Osteocyte (in vitro differentiated cells): ENCODE measurements at regions not wholly inside any gene's neighbourhood (a gene's known extent, or its start where the extent isn't known, plus 50 kb on each side); places are given as distances from the start of the nearest gene placed in this dataset.

ENCODE experiments used
- DNase-seq: peaks from one replicate; pipeline ENCODE4 v3.0.0; 2021; ENCODE audit warnings: mixed read lengths; ENCODE audit not compliant: unreplicated experiment; ENCODE audit errors: extremely low spot score
- H3K27ac Mint-ChIP-seq: one replicate; pipeline ENCODE4 v1.8.0; 2021; ENCODE audit warnings: mild to moderate bottlenecking, mixed read lengths; ENCODE audit not compliant: unreplicated experiment
- H3K27me3 Mint-ChIP-seq: one replicate; pipeline ENCODE4 v1.8.0; 2021; ENCODE audit warnings: mixed read lengths; ENCODE audit not compliant: unreplicated experiment
- H3K36me3 Mint-ChIP-seq: one replicate; pipeline ENCODE4 v1.8.0; 2021; ENCODE audit warnings: mixed read lengths; ENCODE audit not compliant: unreplicated experiment
- H3K4me1 Mint-ChIP-seq: one replicate; pipeline ENCODE4 v1.8.0; 2021; ENCODE audit warnings: mixed read lengths; ENCODE audit not compliant: unreplicated experiment
- H3K4me3 Mint-ChIP-seq: one replicate; pipeline ENCODE4 v1.8.0; 2021; ENCODE audit warnings: mild to moderate bottlenecking, moderate library complexity, mixed read lengths; ENCODE audit not compliant: unreplicated experiment
- H3K9me3 Mint-ChIP-seq: one replicate; pipeline ENCODE4 v1.8.0; 2021; ENCODE audit warnings: mixed read lengths; ENCODE audit not compliant: unreplicated experiment
- TF ChIP-seq, protein P1 (sequence below): fragments of 200-600 bp; sonication (generic); IDR thresholded peaks from 2 replicates; pipeline ENCODE4 v1.5.0; 2021; ENCODE audit warnings: antibody characterized with exemption, mild to moderate bottlenecking, moderate library complexity

DNA sequence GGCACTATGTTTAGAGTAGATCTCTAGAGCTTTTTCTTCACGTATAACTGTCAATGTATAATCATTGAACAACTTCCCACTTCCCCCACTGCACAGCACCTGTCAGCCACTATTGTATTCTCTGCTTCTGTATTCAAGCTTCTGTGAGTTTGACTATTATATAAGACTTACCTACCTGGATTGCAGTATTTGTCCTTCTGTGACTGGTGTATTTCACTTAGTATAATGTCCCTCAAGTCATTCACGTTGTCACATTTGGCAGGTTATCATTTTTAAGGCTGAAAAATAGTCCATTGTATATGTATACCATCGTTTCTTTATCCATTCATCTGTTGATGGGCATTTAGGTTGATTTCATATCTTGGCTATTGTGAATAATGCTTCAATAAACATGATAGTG lies 969.5 kb upstream of the B3GALT2 start:
- TF ChIP-seq, protein P1, sequence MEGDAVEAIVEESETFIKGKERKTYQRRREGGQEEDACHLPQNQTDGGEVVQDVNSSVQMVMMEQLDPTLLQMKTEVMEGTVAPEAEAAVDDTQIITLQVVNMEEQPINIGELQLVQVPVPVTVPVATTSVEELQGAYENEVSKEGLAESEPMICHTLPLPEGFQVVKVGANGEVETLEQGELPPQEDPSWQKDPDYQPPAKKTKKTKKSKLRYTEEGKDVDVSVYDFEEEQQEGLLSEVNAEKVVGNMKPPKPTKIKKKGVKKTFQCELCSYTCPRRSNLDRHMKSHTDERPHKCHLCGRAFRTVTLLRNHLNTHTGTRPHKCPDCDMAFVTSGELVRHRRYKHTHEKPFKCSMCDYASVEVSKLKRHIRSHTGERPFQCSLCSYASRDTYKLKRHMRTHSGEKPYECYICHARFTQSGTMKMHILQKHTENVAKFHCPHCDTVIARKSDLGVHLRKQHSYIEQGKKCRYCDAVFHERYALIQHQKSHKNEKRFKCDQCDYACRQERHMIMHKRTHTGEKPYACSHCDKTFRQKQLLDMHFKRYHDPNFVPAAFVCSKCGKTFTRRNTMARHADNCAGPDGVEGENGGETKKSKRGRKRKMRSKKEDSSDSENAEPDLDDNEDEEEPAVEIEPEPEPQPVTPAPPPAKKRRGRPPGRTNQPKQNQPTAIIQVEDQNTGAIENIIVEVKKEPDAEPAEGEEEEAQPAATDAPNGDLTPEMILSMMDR = no peak
- H3K36me3 Mint-ChIP-seq = peaks cover 3% of the 10 kb centered on the region
- no peaks in the 10 kb centered on the region for H3K27me3 Mint-ChIP-seq
- H3K27ac Mint-ChIP-seq = no peak overlapping the region
- peaks cover 3% of the 10 kb centered on the region for H3K4me1 Mint-ChIP-seq
- no peak for DNase-seq
- H3K4me3 Mint-ChIP-seq = no peak overlapping the region
- peaks cover 9% of the 10 kb centered on the region for H3K9me3 Mint-ChIP-seq

DNA sequence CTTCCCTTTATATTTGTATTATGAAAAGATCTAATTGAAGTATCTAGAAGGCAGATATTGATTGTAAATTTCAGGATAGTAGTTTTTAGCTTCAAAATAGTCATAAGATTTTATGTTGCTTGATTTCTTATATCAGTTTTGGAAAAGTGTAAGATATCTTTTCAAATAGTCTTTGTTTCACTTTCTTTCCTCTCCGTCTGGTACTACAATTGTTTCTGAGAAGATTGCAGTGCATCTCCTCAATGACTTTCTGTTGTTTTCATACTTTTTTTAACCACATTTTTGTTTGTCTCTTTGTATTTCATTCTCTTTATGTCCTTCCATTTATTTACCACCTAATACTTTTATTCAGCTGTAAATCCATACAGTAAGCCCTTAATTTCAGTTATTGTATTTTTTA lies 964.6 kb upstream of the B3GALT2 start:
- H3K9me3 Mint-ChIP-seq = no peaks in the 10 kb centered on the region
- H3K4me3 Mint-ChIP-seq = no peak overlapping the region
- H3K4me1 Mint-ChIP-seq = peaks cover 30% of the 10 kb centered on the region
- peak overlapping the region; percentile 3 for H3K27ac Mint-ChIP-seq
- TF ChIP-seq, protein P1 = no peak
- H3K36me3 Mint-ChIP-seq = no peaks in the 10 kb centered on the region
- no peaks in the 10 kb centered on the region for H3K27me3 Mint-ChIP-seq
- DNase-seq = no peak

DNA sequence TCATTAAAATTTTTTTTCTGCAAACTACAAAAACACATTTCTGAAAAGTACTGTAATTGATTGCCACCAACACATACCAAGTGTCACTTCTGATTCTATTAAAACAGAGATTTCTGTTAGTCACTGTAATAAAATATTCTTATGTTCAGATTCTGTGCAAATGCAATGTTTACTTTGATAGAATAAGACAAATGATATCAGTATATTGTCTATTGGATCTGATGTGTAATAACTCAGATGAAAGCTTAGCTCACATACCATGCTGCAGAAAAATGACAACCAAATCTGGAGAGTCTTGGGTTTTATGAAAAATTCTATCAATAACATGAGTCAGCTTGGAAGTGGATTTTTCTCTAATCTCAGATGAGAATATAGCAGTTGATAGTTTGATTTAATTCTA lies 963.8 kb upstream of the B3GALT2 start:
- no peaks in the 10 kb centered on the region for H3K27me3 Mint-ChIP-seq
- no peak overlapping the region for H3K27ac Mint-ChIP-seq
- DNase-seq = no peak
- no peaks in the 10 kb centered on the region for H3K36me3 Mint-ChIP-seq
- no peak overlapping the region for H3K4me3 Mint-ChIP-seq
- H3K4me1 Mint-ChIP-seq = peaks cover 30% of the 10 kb centered on the region
- no peaks in the 10 kb centered on the region for H3K9me3 Mint-ChIP-seq
- TF ChIP-seq, protein P1 = no peak

DNA sequence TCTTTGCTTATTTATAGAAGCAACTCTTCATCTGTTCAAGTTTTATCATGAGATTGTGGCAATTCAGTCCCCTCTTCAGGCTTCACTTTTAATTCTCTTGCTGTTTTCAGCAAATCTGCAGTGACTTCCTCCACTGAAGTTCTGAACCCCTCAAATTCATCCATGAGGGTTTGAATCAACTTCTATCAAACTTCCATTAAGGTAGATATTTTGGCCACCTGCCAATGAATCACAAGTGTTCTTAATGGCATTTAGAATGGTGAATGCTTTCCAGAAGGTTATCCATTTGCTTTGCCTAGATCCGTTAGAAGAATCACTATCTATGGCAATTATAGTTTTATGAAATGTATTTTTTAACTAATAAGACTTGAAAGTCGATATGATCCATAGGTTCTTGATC lies 946.7 kb upstream of the B3GALT2 start:
- Mint-ChIP-seq H3K4me3 (no peak overlapping the region), H3K9me3 (no peaks in the 10 kb centered on the region), H3K36me3 (no peaks in the 10 kb centered on the region), H3K27me3 (no peaks in the 10 kb centered on the region), H3K4me1 (no peaks in the 10 kb centered on the region), H3K27ac (no peak overlapping the region)
- TF ChIP-seq, protein P1 = no peak
- no peak for DNase-seq

DNA sequence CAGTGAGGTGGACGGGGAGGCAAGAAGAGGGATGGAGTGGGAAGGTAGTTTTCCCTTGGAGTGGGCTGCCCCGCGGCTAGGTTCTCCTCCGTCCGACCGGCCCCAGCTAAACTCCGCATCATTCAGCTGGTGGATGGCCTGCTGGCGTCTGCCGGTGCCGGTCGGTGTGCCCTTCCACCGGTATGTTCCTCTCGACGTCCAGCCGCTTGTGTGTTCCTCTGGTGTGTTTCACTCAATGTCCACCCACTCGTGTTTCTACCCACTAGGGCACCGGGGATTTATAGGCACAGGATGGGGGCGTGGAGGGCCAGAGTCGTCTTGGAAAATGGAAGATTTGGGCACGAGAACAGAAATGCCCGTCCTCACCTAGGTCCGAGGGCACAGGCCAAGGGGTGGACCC lies 931.7 kb upstream of the B3GALT2 start:
- no peak overlapping the region for H3K27ac Mint-ChIP-seq
- TF ChIP-seq, protein P1 = no peak
- H3K4me1 Mint-ChIP-seq = no peaks in the 10 kb centered on the region
- no peaks in the 10 kb centered on the region for H3K27me3 Mint-ChIP-seq
- peaks cover 4% of the 10 kb centered on the region for H3K9me3 Mint-ChIP-seq
- no peak overlapping the region for H3K4me3 Mint-ChIP-seq
- no peaks in the 10 kb centered on the region for H3K36me3 Mint-ChIP-seq
- no peak for DNase-seq
